ENCODE measurements at regions not wholly inside any gene's neighbourhood (a gene's known extent, or its start where the extent isn't known, plus 50 kb on each side); places are given as distances from the start of the nearest gene placed in this dataset.

DNA sequence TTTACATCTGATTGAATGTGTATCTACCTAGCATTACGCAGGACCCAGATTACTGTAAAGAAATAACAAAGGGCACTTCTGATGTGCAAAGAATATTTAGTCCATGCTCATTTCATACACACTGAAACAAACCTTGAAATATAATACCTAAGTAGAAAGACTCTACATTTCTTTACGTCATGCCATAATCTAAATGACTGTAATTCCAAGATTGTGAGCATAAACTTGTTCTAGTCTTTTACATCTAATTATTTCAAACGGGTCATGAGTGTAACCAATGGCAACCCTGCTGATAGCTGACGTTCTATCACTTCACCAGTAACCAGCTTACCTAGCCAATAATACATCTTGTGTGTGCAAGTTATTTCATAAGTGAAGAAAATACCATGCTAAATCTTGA, 433.8 kb downstream of the PRKD1 start:
- intact Hi-C loops (cut with micrococcal nuclease), result no loop called here
- TF ChIP-seq, protein P1, sequence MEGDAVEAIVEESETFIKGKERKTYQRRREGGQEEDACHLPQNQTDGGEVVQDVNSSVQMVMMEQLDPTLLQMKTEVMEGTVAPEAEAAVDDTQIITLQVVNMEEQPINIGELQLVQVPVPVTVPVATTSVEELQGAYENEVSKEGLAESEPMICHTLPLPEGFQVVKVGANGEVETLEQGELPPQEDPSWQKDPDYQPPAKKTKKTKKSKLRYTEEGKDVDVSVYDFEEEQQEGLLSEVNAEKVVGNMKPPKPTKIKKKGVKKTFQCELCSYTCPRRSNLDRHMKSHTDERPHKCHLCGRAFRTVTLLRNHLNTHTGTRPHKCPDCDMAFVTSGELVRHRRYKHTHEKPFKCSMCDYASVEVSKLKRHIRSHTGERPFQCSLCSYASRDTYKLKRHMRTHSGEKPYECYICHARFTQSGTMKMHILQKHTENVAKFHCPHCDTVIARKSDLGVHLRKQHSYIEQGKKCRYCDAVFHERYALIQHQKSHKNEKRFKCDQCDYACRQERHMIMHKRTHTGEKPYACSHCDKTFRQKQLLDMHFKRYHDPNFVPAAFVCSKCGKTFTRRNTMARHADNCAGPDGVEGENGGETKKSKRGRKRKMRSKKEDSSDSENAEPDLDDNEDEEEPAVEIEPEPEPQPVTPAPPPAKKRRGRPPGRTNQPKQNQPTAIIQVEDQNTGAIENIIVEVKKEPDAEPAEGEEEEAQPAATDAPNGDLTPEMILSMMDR (IDR thresholded peaks at IDR 0.05; ENCODE audit: borderline replicate concordance), result no peak

DNA sequence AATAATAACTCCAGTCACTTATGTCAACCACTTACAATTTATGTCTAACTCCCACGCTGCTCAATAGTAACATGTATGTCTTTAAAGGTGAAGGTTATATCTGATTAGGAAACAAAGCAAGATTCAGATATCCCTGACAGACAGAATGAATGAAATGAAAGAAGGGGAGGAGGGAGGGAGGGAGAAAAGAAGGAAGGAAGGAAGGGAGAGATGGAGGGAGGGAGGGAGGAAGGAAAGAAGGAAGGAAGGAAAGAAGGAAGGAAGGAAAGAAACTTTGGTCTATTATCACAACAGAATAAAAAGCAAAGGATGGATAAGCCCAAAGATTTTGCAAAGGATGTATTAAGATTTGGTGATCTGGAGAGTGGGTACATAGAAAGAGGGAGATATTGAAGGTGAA, 433.3 kb downstream of the PRKD1 start:
- no peaks in the 10 kb centered on the region for H3K4me1 ChIP-seq
- peaks cover 8% of the 10 kb centered on the region for H3K9me3 ChIP-seq (replicated peaks)
- DNase-seq, result no peak
- no peaks in the 10 kb centered on the region for H3K27me3 ChIP-seq (ENCODE audit: low read depth)
- TF ChIP-seq, protein P1 (IDR thresholded peaks at IDR 0.05; ENCODE audit: borderline replicate concordance), result no peak
- no peaks in the 10 kb centered on the region for H3K36me3 ChIP-seq
- intact Hi-C loops (cut with micrococcal nuclease), result no loop called here
- no peak overlapping the region for H3K4me3 ChIP-seq
- H3K27ac ChIP-seq (replicated peaks), result no peak overlapping the region

More for the DNA sequence above, 433.8 kb downstream of the PRKD1 start:
- Histone ChIP-seq H3K27ac (replicated peaks) (no peak overlapping the region), H3K4me1 (no peaks in the 10 kb centered on the region), H3K27me3 (ENCODE audit: low read depth) (no peaks in the 10 kb centered on the region), H3K4me3 (no peak overlapping the region), H3K36me3 (no peaks in the 10 kb centered on the region), H3K9me3 (replicated peaks) (peaks cover 8% of the 10 kb centered on the region)
- no peak for DNase-seq

DNA sequence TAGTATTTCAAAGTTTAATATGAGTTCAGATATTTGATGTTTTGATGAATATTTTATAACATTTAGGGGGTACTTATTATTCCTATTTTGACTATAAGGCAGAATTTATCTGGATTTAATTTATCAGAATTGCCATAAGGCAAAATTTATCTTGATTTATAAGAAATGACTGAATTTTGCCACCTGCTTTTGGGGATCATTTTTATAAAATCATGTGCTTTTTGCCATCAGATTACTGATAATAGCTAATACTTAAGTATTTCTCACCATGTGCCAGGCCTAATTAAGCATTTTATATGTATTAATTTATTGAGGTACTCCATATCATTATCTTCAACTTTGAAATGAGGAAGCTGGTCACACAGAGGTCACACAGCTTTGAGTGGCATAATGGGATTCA, 423.7 kb downstream of the PRKD1 start:
- Histone ChIP-seq H3K9me3 (replicated peaks) (peaks cover 9% of the 10 kb centered on the region), H3K4me1 (no peaks in the 10 kb centered on the region), H3K27me3 (ENCODE audit: low read depth) (no peaks in the 10 kb centered on the region), H3K27ac (replicated peaks) (no peak overlapping the region), H3K4me3 (no peak overlapping the region), H3K36me3 (no peaks in the 10 kb centered on the region)
- TF ChIP-seq, protein P1 (IDR thresholded peaks at IDR 0.05; ENCODE audit: borderline replicate concordance), result no peak
- intact Hi-C loops (cut with micrococcal nuclease), result no loop called here
- no peak for DNase-seq

DNA sequence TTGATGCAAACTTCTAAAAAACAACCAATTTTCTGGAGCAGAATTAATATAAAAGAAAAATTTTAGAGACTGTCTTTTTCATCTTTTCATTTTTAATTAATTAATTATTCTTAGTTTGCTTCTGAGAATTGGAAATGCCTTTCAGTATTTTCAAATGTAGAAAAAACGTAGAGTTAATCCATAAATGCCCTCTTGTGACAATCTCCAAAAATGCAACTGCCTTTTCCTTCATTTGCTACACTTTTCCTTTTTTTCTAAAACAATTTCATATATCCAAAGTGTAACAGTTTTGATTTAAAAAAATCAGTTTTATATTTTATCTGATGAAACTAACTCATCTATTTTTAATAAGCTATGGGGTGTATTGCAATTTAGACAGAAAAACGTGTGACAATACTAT, 409.3 kb downstream of the PRKD1 start:
- TF ChIP-seq, protein P1 (IDR thresholded peaks at IDR 0.05; ENCODE audit: borderline replicate concordance), result no peak
- intact Hi-C loops (cut with micrococcal nuclease), result no loop called here
- no peak for DNase-seq
- H3K27ac ChIP-seq (replicated peaks), result no peak overlapping the region
- peaks cover 11% of the 10 kb centered on the region for H3K9me3 ChIP-seq (replicated peaks)
- H3K4me3 ChIP-seq, result no peak overlapping the region
- H3K4me1 ChIP-seq, result no peaks in the 10 kb centered on the region
- peaks cover 6% of the 10 kb centered on the region for H3K27me3 ChIP-seq (ENCODE audit: low read depth)
- no peaks in the 10 kb centered on the region for H3K36me3 ChIP-seq

DNA sequence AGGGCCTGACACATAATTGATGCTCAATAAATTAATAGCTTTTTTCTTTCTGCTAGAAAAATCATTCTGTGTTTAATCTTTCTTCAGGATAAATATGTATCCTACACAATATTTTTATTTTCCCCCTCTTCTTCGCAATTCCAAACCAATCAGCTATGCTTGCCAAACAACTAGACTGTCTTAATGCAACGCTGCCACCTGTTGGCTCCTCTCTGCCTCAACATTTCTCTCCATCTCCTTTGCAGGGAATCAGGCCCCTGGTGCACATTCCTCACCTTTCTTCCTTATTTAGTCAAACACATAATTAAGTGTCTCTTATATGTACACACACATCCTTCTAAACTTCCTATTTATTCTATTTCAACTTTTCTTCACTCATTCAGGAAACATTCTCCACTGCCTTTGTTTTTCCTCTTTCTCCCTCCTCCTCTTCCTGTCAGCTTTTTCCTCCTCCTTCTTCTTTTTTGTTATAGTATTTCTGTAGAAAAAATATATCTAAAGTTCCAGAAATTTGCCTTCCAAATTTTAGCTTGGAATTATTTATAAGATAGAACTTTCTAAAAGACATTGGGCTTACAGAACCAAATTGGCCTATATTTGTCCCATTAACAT, 406.0 kb downstream of the PRKD1 start:
- no peak overlapping the region for H3K27ac ChIP-seq (replicated peaks)
- peaks cover 6% of the 10 kb centered on the region for H3K27me3 ChIP-seq (ENCODE audit: low read depth)
- no peaks in the 10 kb centered on the region for H3K4me1 ChIP-seq
- intact Hi-C loops (cut with micrococcal nuclease), result no loop called here
- TF ChIP-seq, protein P1 (IDR thresholded peaks at IDR 0.05; ENCODE audit: borderline replicate concordance), result no peak
- no peak overlapping the region for H3K4me3 ChIP-seq
- no peak for DNase-seq
- no peaks in the 10 kb centered on the region for H3K36me3 ChIP-seq
- H3K9me3 ChIP-seq (replicated peaks), result peaks cover 11% of the 10 kb centered on the region
